K562 (cell line): ENCODE measurements at regions not wholly inside any gene's neighbourhood (a gene's known extent, or its start where the extent isn't known, plus 50 kb on each side); places are given as distances from the start of the nearest gene placed in this dataset.

Experiments used
- ATAC-seq: fragments of 200-7000 bp; cut with Tn5 transposase; 3 replicates; pipeline ENCODE4 v1.9.1; 2020; ENCODE audit warnings: moderate library complexity
- BruUV-seq: library from RNA; stranded (reverse); fragments of 400-500 nt; replicated peaks from 2 replicates; lab custom pipeline; 2021; lab: Mats Ljungman, UMichigan
- CTCF ChIA-PET: fragments of 300-600 bp; formaldehyde crosslinking; extraction: SDS; loops from one replicate; lab custom pipeline; 2021; ENCODE audit warnings: low intra/inter-chr PET ratio; lab: Yijun Ruan, JAX
- POLR2A ChIA-PET: fragments of 300-600, 350-650 bp; sonication (Branson Sonifier 250); formaldehyde crosslinking; extraction: SDS; loops from one replicate; lab custom pipeline; 2021; ENCODE audit warnings: antibody characterized with exemption, inconsistent platforms; lab: Yijun Ruan, JAX
- DNase-seq, 4 experiments: peaks; one replicate each; pipeline versions ENCODE4 v3.0.0 to v3.0.0-alpha.2; 2011 to 2018; ENCODE audit warnings: low spot score in 3 of 4, mixed read lengths in 3 of 4; ENCODE audit errors: extremely low read depth in 1 of 4
- FAIRE-seq: peaks from 2 replicates; lab custom pipeline; 2011; peaks lifted over from hg19 to GRCh38; lab: Jason Lieb, UNC
- H2AFZ ChIP-seq: 2 replicates; pipeline ENCODE4 v1.6.0; 2011; ENCODE audit warnings: low read depth, low read length, control low read depth, inconsistent platforms
- H3K27ac ChIP-seq: fragments of 200-600 bp; 3 replicates; pipeline ENCODE4 v1.8.0; 2011; ENCODE audit warnings: low read depth, mild to moderate bottlenecking, control low read depth, inconsistent platforms, low read length, moderate library complexity, mixed read lengths; ENCODE audit errors: extremely low read depth
- H3K27me3 ChIP-seq, 2 experiments: fragments of 300-600 bp in 1 of 2; 2 replicates in 1 of 2; 3 replicates in 1 of 2; pipeline versions ENCODE4 v1.6.0 to v1.8.0; 2011; ENCODE audit warnings: inconsistent platforms in 2 of 2, low read length in 2 of 2, mild to moderate bottlenecking in 1 of 2, mixed read lengths in 1 of 2, moderate library complexity in 1 of 2; ENCODE audit not compliant: control insufficient read depth in 2 of 2, insufficient read depth in 2 of 2
- H3K36me3 ChIP-seq: fragments of 300-600 bp; 3 replicates; pipeline ENCODE4 v1.8.0; 2011; ENCODE audit warnings: mild to moderate bottlenecking, low read length, inconsistent platforms; ENCODE audit not compliant: control insufficient read depth, insufficient read depth
- H3K4me1 ChIP-seq, 2 experiments: fragments of 200-600 bp in 1 of 2; replicated peaks in 1 of 2; 2 replicates in 1 of 2; 3 replicates in 1 of 2; pipeline versions ENCODE4 v1.5.1 to v1.8.0; 2011; ENCODE audit warnings: inconsistent platforms in 2 of 2, low read length in 2 of 2, mild to moderate bottlenecking in 1 of 2, mixed read lengths in 1 of 2, moderate library complexity in 1 of 2; ENCODE audit not compliant: control insufficient read depth in 2 of 2, insufficient read depth in 2 of 2
- H3K4me2 ChIP-seq: 2 replicates; pipeline ENCODE4 v1.6.1; 2011; ENCODE audit warnings: low read length, control low read depth, inconsistent platforms, mixed read lengths; ENCODE audit not compliant: insufficient read depth
- H3K4me3 ChIP-seq: fragments of 200-600 bp; sonication (generic), shearing (Covaris generic); 2 replicates; pipeline ENCODE4 v1.5.1; 2016; ENCODE audit warnings: control low read depth, inconsistent platforms
- H3K79me2 ChIP-seq: fragments of 200-600 bp; 3 replicates; pipeline ENCODE4 v1.8.0; 2011; ENCODE audit warnings: low read length, inconsistent platforms; ENCODE audit not compliant: control insufficient read depth, insufficient read depth
- H3K9ac ChIP-seq, 2 experiments: 2 replicates each; pipeline versions ENCODE4 v1.6.0 to v1.6.1; 2011; ENCODE audit warnings: low read depth in 2 of 2, low read length in 2 of 2, control low read depth in 1 of 2, inconsistent platforms in 1 of 2, mild to moderate bottlenecking in 1 of 2, mixed read lengths in 1 of 2; ENCODE audit not compliant: insufficient read depth in 1 of 2
- H3K9me1 ChIP-seq: one replicate; pipeline ENCODE4 v1.6.0; 2011; ENCODE audit warnings: inconsistent platforms, mild to moderate bottlenecking, low read length, moderate library complexity; ENCODE audit not compliant: control insufficient read depth, insufficient read depth
- H3K9me3 ChIP-seq: replicated peaks from 2 replicates; pipeline ENCODE4 v1.5.1; 2011; ENCODE audit warnings: low read depth, low read length, inconsistent platforms; ENCODE audit not compliant: control insufficient read depth, insufficient read depth
- H4K20me1 ChIP-seq: replicated peaks from 2 replicates; pipeline ENCODE4 v1.6.1; 2011; ENCODE audit warnings: low read length, inconsistent platforms, mixed read lengths; ENCODE audit not compliant: control insufficient read depth, insufficient read depth
- ATF4 ChIP-seq: fragments of 450-650 bp; formaldehyde crosslinking; IDR thresholded peaks from 2 replicates; pipeline ENCODE4 v1.4.0; 2022; ENCODE audit warnings: mild to moderate bottlenecking, moderate library complexity
- FOXK1 ChIP-seq: sonication (generic); formaldehyde crosslinking; IDR thresholded peaks from 2 replicates; pipeline ENCODE4 v1.8.0; 2022; ENCODE audit warnings: missing genetic modification reagents, mild to moderate bottlenecking, borderline replicate concordance
- GABPA ChIP-seq: fragments of 200-800 bp; sonication (Bioruptor generic); conservative IDR thresholded peaks from 2 replicates; pipeline ENCODE4 v1.6.1; 2016; ENCODE audit warnings: low read depth, missing genetic modification characterization, missing compliant biosample characterization
- HDAC1 ChIP-seq, 2 experiments: fragments of 450-650 bp; IDR thresholded peaks; 2 replicates each; pipeline ENCODE4 v1.6.1; 2016 to 2017; ENCODE audit warnings: inconsistent platforms in 1 of 2, mild to moderate bottlenecking in 1 of 2, moderate library complexity in 1 of 2
- HLTF ChIP-seq: fragments of 450-650 bp; IDR thresholded peaks from 2 replicates; pipeline ENCODE4 v1.6.1; 2016
- HOMEZ ChIP-seq: fragments of 250-450 bp; sonication (Bioruptor Pico); IDR thresholded peaks from 2 replicates; pipeline ENCODE4 v1.4.0; 2020; ENCODE audit warnings: mild to moderate bottlenecking, moderate library complexity
- HOXB6 ChIP-seq: fragments of 250-450 bp; sonication (Bioruptor Pico); IDR thresholded peaks from 2 replicates; pipeline ENCODE4 v1.5.1; 2022; ENCODE audit warnings: mild to moderate bottlenecking, borderline replicate concordance
- PHF20 ChIP-seq: fragments of 450-650 bp; IDR thresholded peaks from 2 replicates; pipeline ENCODE4 v1.6.1; 2018; ENCODE audit not compliant: partially characterized antibody
- THRB ChIP-seq: fragments of 450-650 bp; formaldehyde crosslinking; conservative IDR thresholded peaks from 2 replicates; pipeline ENCODE4 v1.4.0; 2022; ENCODE audit warnings: mild to moderate bottlenecking, missing genetic modification characterization
- ZBTB2 ChIP-seq: fragments of 450-650 bp; IDR thresholded peaks from 2 replicates; pipeline ENCODE4 v1.6.1; 2016; ENCODE audit warnings: antibody characterized with exemption
- WGBS: fragments of 100-300 bp; shearing (Covaris generic); methylation state at CpG from one replicate; pipeline ENCODE4 v1.1.6; 2016; ENCODE audit warnings: low coverage, mixed read lengths; ENCODE audit not compliant: insufficient coverage; ENCODE audit errors: missing lambda C conversion rate; 5-methylcytosine and 5-hydroxymethylcytosine counted together
- in situ Hi-C: fragments of 300-500 bp; cut with MboI; formaldehyde crosslinking; loops from 4 replicates; pipeline ENCODE4 v1.15.0; 2018; ENCODE audit warnings: inconsistent platforms, mixed read lengths
- intact Hi-C: fragments of 100-400 bp; cut with micrococcal nuclease; formaldehyde crosslinking; loops from 2 replicates; pipeline ENCODE4 v1.14.2; 2022

GRCh38 chr16:20216591-20217217 lies 110.6 kb downstream of the GP2 start:
- no peak overlapping the region for H3K4me2 ChIP-seq
- BruUV-seq: no TSS peak
- intact Hi-C loops: no loop called here
- no peaks in the 10 kb centered on the region for H4K20me1 ChIP-seq
- H3K9ac ChIP-seq: no peak overlapping the region
- no peak overlapping the region for H3K4me3 ChIP-seq
- no peaks in the 10 kb centered on the region for H3K9me3 ChIP-seq
- ATAC-seq (no peak), FAIRE-seq (no peak), DNase-seq (no peak)
- H3K27me3 ChIP-seq: peaks cover 5 to 16% of the 10 kb centered on the region in 2 experiments; a peak in 2 of 5 replicates
- ChIA-PET POLR2A (interaction anchor here (0.6 kb wide), 1 partner anchor 16 kb away, joined by 4 read pairs; no protein-coding TSS in a partner anchor), CTCF (no interaction called here)
- H3K27ac ChIP-seq: no peak overlapping the region
- no peaks in the 10 kb centered on the region for H3K4me1 ChIP-seq
- H3K79me2 ChIP-seq: no peaks in the 10 kb centered on the region
- no peaks in the 10 kb centered on the region for H3K9me1 ChIP-seq
- no peaks in the 10 kb centered on the region for H3K36me3 ChIP-seq
- under 1% methylated on average over 14 of the region's 15 CpGs for WGBS
- in situ Hi-C loops: no loop called here
- no peak for TF ChIP-seq HLTF
- no peak for TF ChIP-seq HDAC1 (IDR thresholded peaks at IDR 0.05)
- no peak for TF ChIP-seq ZBTB2
- TF ChIP-seq HOMEZ (CRISPR knock-in tag): no peak
- no peak for TF ChIP-seq HOXB6 (CRISPR knock-in tag)
- TF ChIP-seq GABPA (tag): no peak
- TF ChIP-seq ATF4: no peak
- TF ChIP-seq THRB (CRISPR knock-in tag): no peak
- no peak for TF ChIP-seq FOXK1
- no peak for TF ChIP-seq PHF20
- H2AFZ ChIP-seq: no peak overlapping the region
